Neural crest cell (in vitro differentiated cells): ENCODE measurements at regions not wholly inside any gene's neighbourhood (a gene's known extent, or its start where the extent isn't known, plus 50 kb on each side); places are given as distances from the start of the nearest gene placed in this dataset.

ENCODE experiments used
- DNase-seq: peaks from one replicate; pipeline ENCODE4 v3.0.0; 2021; ENCODE audit warnings: low read depth, mixed read lengths, low spot score
- H3K27ac Mint-ChIP-seq: one replicate; pipeline ENCODE4 v1.8.0; 2021; ENCODE audit warnings: mild to moderate bottlenecking, mixed read lengths; ENCODE audit not compliant: unreplicated experiment
- H3K27me3 Mint-ChIP-seq: 2 replicates; pipeline ENCODE4 v1.8.0; 2021; ENCODE audit warnings: low read depth, mild to moderate bottlenecking, mixed read lengths
- H3K36me3 Mint-ChIP-seq: 2 replicates; pipeline ENCODE4 v1.8.0; 2021; ENCODE audit warnings: low read depth, mild to moderate bottlenecking, mixed read lengths
- H3K4me1 Mint-ChIP-seq: 2 replicates; pipeline ENCODE4 v1.8.0; 2021; ENCODE audit warnings: mixed read lengths
- H3K4me3 Mint-ChIP-seq: one replicate; pipeline ENCODE4 v1.8.0; 2021; ENCODE audit warnings: mild to moderate bottlenecking, mixed read lengths
- H3K9me3 Mint-ChIP-seq: 2 replicates; pipeline ENCODE4 v1.8.0; 2021; ENCODE audit warnings: mixed read lengths
- TF ChIP-seq, protein P1 (sequence below): fragments of 200-600 bp; sonication (generic); conservative IDR thresholded peaks from 2 replicates; pipeline ENCODE4 v1.5.0; 2021; ENCODE audit warnings: antibody characterized with exemption, mild to moderate bottlenecking

DNA sequence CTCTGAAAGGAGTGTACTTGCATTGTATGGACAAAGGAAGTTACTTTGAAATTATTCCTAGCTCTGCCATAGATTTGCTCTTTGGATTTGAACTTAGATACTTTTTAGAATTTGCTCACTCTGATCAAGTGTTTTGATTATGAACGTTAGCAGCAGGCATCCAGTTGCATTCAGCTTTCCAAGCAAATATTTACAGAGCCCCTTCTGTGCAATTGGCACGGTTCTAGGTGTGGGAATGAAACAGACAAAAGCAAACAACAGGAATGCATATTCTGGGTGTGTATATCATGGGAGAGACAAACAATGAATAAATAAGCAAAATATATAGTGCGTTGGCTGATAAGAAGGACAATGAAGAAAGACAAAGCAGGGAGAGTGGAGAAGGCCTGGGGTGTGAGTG is 125.5 kb upstream of the ADAMTS9 start:
- Mint-ChIP-seq H3K27ac (peak overlapping the region; percentile 81), H3K4me1 (peaks cover 28% of the 10 kb centered on the region), H3K9me3 (peaks cover 4% of the 10 kb centered on the region), H3K36me3 (no peaks in the 10 kb centered on the region), H3K27me3 (no peaks in the 10 kb centered on the region), H3K4me3 (no peak overlapping the region)
- no peak for DNase-seq
- TF ChIP-seq, protein P1, sequence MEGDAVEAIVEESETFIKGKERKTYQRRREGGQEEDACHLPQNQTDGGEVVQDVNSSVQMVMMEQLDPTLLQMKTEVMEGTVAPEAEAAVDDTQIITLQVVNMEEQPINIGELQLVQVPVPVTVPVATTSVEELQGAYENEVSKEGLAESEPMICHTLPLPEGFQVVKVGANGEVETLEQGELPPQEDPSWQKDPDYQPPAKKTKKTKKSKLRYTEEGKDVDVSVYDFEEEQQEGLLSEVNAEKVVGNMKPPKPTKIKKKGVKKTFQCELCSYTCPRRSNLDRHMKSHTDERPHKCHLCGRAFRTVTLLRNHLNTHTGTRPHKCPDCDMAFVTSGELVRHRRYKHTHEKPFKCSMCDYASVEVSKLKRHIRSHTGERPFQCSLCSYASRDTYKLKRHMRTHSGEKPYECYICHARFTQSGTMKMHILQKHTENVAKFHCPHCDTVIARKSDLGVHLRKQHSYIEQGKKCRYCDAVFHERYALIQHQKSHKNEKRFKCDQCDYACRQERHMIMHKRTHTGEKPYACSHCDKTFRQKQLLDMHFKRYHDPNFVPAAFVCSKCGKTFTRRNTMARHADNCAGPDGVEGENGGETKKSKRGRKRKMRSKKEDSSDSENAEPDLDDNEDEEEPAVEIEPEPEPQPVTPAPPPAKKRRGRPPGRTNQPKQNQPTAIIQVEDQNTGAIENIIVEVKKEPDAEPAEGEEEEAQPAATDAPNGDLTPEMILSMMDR, result no peak

DNA sequence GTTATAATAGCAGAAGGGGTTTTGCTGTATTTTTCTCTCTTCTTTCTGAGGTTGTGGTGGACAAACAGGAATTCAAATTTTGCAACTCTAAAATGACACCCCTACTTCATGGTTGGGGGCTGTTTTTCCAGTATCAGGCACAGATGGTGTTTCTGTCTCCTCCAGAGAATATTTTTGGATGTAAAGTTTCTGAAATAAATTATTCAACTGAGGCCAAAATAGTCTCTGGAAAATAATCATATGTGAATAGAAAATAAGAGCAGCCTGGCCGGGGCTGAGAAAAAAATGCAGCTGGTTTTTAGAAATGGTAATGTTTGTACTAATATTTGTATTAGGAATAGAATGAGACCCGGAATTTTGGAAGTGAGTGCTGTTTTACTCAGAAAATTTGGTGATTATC is 121.3 kb upstream of the ADAMTS9 start:
- no peak overlapping the region for H3K4me3 Mint-ChIP-seq
- H3K36me3 Mint-ChIP-seq, result no peaks in the 10 kb centered on the region
- H3K9me3 Mint-ChIP-seq, result peaks cover 4% of the 10 kb centered on the region
- no peaks in the 10 kb centered on the region for H3K27me3 Mint-ChIP-seq
- H3K4me1 Mint-ChIP-seq, result peaks cover 25% of the 10 kb centered on the region
- no peak for DNase-seq
- TF ChIP-seq, protein P1, result no peak
- H3K27ac Mint-ChIP-seq, result no peak overlapping the region

DNA sequence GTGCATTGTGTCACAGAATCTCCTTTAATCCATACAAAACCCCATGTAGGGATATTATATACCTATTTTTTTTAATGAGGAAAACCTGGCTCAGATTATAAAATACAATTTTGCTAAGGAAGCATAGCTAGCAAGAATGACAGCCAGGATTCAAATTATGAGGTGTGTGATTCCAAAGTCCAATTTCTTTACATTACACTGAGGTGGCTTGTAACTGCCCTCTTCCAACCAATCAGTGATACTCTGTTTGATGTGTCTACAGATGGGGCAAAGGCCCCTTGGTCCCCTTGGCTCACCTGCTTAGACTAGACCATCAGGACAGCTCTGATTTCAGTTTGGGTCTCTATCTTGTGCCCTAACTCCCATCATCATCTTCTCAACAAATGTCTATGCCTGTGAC is 120.3 kb upstream of the ADAMTS9 start:
- TF ChIP-seq, protein P1, result no peak
- DNase-seq, result no peak
- no peaks in the 10 kb centered on the region for H3K27me3 Mint-ChIP-seq
- H3K27ac Mint-ChIP-seq, result no peak overlapping the region
- peaks cover 15% of the 10 kb centered on the region for H3K4me1 Mint-ChIP-seq
- peaks cover 4% of the 10 kb centered on the region for H3K9me3 Mint-ChIP-seq
- H3K4me3 Mint-ChIP-seq, result no peak overlapping the region
- no peaks in the 10 kb centered on the region for H3K36me3 Mint-ChIP-seq

GRCh38 chr3:64806668-64807605 is 119.1 kb upstream of the ADAMTS9 start:
- Mint-ChIP-seq H3K27me3 (no peaks in the 10 kb centered on the region), H3K4me1 (peaks cover 21% of the 10 kb centered on the region), H3K4me3 (no peak overlapping the region), H3K27ac (no peak overlapping the region), H3K36me3 (no peaks in the 10 kb centered on the region), H3K9me3 (no peaks in the 10 kb centered on the region)
- DNase-seq, result no peak
- TF ChIP-seq, protein P1, result no peak

- TF ChIP-seq, protein P1, result no peak
- Mint-ChIP-seq H3K27me3 (no peaks in the 10 kb centered on the region), H3K36me3 (no peaks in the 10 kb centered on the region), H3K4me1 (peaks cover 21% of the 10 kb centered on the region), H3K9me3 (no peaks in the 10 kb centered on the region), H3K27ac (peak overlapping the region; percentile 57), H3K4me3 (no peak overlapping the region)
- DNase-seq, result no peak
Observed at GRCh38 chr3:64805978-64806377, 118.2 kb upstream of the ADAMTS9 start.
